CD8-positive, alpha-beta memory T cell (primary cell): ENCODE measurements at regions not wholly inside any gene's neighbourhood (a gene's known extent, or its start where the extent isn't known, plus 50 kb on each side); places are given as distances from the start of the nearest gene placed in this dataset.
A peak's percentile ranks its signal among the peaks of the same experiment; 100 is the strongest.

Experiments
- CTCF ChIA-PET: fragments of 350-600 bp; sonication (Branson Sonifier 250); formaldehyde crosslinking; loops from one replicate; lab custom pipeline; 2021; ENCODE audit warnings: antibody characterized with exemption; lab: Charles Lee
- POLR2A ChIA-PET: fragments of 350-600 bp; sonication (Branson Sonifier 250); formaldehyde crosslinking; loops from one replicate; lab custom pipeline; 2021; ENCODE audit warnings: antibody characterized with exemption; lab: Charles Lee
- DNase-seq, 5 donors: peaks; one replicate each; pipeline versions ENCODE4 v3.0.0 to v3.0.0-alpha.2; 2020 to 2022; ENCODE audit warnings: mixed read lengths in 1 of 5
- H3K27ac ChIP-seq: one replicate; pipeline ENCODE4 v1.7.0; 2013; ENCODE audit warnings: low read depth, mild to moderate bottlenecking, low read length, moderate library complexity
- H3K27me3 ChIP-seq: 2 replicates; pipeline ENCODE4 v1.7.0; 2013; ENCODE audit warnings: low read length, mild to moderate bottlenecking; ENCODE audit not compliant: insufficient read depth, poor library complexity, severe bottlenecking
- H3K36me3 ChIP-seq: 2 replicates; pipeline ENCODE4 v1.7.0; 2013; ENCODE audit warnings: mild to moderate bottlenecking, low read length, moderate library complexity; ENCODE audit not compliant: insufficient read depth
- H3K4me1 ChIP-seq: 2 replicates; pipeline ENCODE4 v1.7.0; 2013; ENCODE audit warnings: mild to moderate bottlenecking, low read length, moderate library complexity; ENCODE audit not compliant: insufficient read depth
- H3K4me3 ChIP-seq: 2 replicates; pipeline ENCODE4 v1.7.0; 2013; ENCODE audit warnings: mild to moderate bottlenecking, low read length
- H3K9me3 ChIP-seq: 2 replicates; pipeline ENCODE4 v1.7.0; 2013; ENCODE audit warnings: mild to moderate bottlenecking, low read length
- H3K27ac Mint-ChIP-seq, 8 donors: one replicate each; pipeline ENCODE4 v1.8.0; 2020 to 2021; ENCODE audit warnings: mixed read lengths in 8 of 8, mild to moderate bottlenecking in 6 of 8, inconsistent platforms in 3 of 8, moderate library complexity in 3 of 8
- H3K27me3 Mint-ChIP-seq, 2 donors: one replicate each; pipeline ENCODE4 v1.8.0; 2020 to 2021; ENCODE audit warnings: mixed read lengths in 2 of 2, mild to moderate bottlenecking in 1 of 2, moderate library complexity in 1 of 2
- H3K36me3 Mint-ChIP-seq, 3 donors: one replicate each; pipeline ENCODE4 v1.8.0; 2020 to 2021; ENCODE audit warnings: mixed read lengths in 3 of 3, inconsistent platforms in 1 of 3, mild to moderate bottlenecking in 1 of 3
- H3K4me1 Mint-ChIP-seq, 3 donors: one replicate each; pipeline ENCODE4 v1.8.0; 2020 to 2021; ENCODE audit warnings: mixed read lengths in 3 of 3, inconsistent platforms in 1 of 3, mild to moderate bottlenecking in 1 of 3
- H3K4me3 Mint-ChIP-seq, 7 donors: one replicate each; pipeline ENCODE4 v1.8.0; 2020 to 2021; ENCODE audit warnings: mixed read lengths in 7 of 7, mild to moderate bottlenecking in 6 of 7, moderate library complexity in 4 of 7, inconsistent platforms in 2 of 7
- H3K9me3 Mint-ChIP-seq, 5 donors: one replicate each; pipeline ENCODE4 v1.8.0; 2020 to 2022; ENCODE audit warnings: mixed read lengths in 5 of 5, mild to moderate bottlenecking in 3 of 5, moderate library complexity in 2 of 5, inconsistent platforms in 1 of 5

DNA sequence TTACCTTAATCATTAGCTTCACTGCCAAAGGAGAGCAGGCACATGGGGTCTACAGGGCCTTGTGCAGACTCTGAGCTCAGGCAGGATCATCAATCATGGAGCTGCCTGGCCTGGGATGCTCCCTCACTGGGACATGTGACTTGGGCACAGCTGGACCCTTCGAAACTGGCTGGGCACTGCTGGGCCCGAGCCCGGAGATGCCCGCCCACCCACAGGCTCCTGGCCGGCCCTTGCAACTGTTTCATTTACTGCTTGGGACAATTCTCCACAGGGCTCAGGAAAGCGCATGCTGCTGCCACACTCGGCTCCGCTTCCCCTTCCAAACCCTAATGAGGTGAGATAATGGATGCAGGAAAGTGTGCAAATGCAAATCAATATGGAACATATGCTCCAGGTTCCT, 387.5 kb downstream of the TRIM36 start:
- Mint-ChIP-seq H3K36me3 (no peaks in the 10 kb centered on the region), H3K27ac (no peak overlapping the region), H3K4me1 (no peaks in the 10 kb centered on the region), H3K9me3 (peaks cover 0 to 5% (median 0%) of the 10 kb centered on the region in 5 donors), H3K4me3 (no peak overlapping the region), H3K27me3 (no peaks in the 10 kb centered on the region)
- no peak for DNase-seq
- ChIA-PET POLR2A (no interaction called here), CTCF (no interaction called here)
- no peak overlapping the region for H3K4me3 ChIP-seq
- no peaks in the 10 kb centered on the region for H3K4me1 ChIP-seq
- no peak overlapping the region for H3K27ac ChIP-seq
- H3K36me3 ChIP-seq: no peaks in the 10 kb centered on the region
- no peaks in the 10 kb centered on the region for H3K27me3 ChIP-seq
- no peaks in the 10 kb centered on the region for H3K9me3 ChIP-seq

GRCh38 chr5:114780290-114780689, 389.4 kb downstream of the TRIM36 start:
- no peaks in the 10 kb centered on the region for H3K27me3 Mint-ChIP-seq
- no peak overlapping the region for H3K4me3 Mint-ChIP-seq
- POLR2A ChIA-PET: no interaction called here
- CTCF ChIA-PET: no interaction called here
- Histone ChIP-seq H3K4me1 (no peaks in the 10 kb centered on the region), H3K27me3 (no peaks in the 10 kb centered on the region), H3K36me3 (no peaks in the 10 kb centered on the region), H3K4me3 (no peak overlapping the region), H3K27ac (no peak overlapping the region), H3K9me3 (no peaks in the 10 kb centered on the region)
- H3K36me3 Mint-ChIP-seq: no peaks in the 10 kb centered on the region
- DNase-seq: no peak
- peaks cover 0 to 5% (median 0%) of the 10 kb centered on the region in 5 donors for H3K9me3 Mint-ChIP-seq
- H3K4me1 Mint-ChIP-seq: no peaks in the 10 kb centered on the region
- no peak overlapping the region for H3K27ac Mint-ChIP-seq

GRCh38 chr5:114744406-114744805, 382.5 kb downstream of the KCNN2 start:
- Histone ChIP-seq H3K36me3 (no peaks in the 10 kb centered on the region), H3K4me1 (no peaks in the 10 kb centered on the region), H3K4me3 (no peak overlapping the region), H3K27ac (no peak overlapping the region), H3K27me3 (no peaks in the 10 kb centered on the region), H3K9me3 (no peaks in the 10 kb centered on the region)
- no peaks in the 10 kb centered on the region for H3K36me3 Mint-ChIP-seq
- no peaks in the 10 kb centered on the region for H3K4me1 Mint-ChIP-seq
- H3K9me3 Mint-ChIP-seq: peaks cover 0 to 6% (median 2%) of the 10 kb centered on the region in 5 donors
- no peak overlapping the region for H3K4me3 Mint-ChIP-seq
- no peaks in the 10 kb centered on the region for H3K27me3 Mint-ChIP-seq
- POLR2A ChIA-PET: no interaction called here
- peak overlapping the region in 1 of 8 donors; percentile 12 for H3K27ac Mint-ChIP-seq
- no peak for DNase-seq
- CTCF ChIA-PET: no interaction called here

DNA sequence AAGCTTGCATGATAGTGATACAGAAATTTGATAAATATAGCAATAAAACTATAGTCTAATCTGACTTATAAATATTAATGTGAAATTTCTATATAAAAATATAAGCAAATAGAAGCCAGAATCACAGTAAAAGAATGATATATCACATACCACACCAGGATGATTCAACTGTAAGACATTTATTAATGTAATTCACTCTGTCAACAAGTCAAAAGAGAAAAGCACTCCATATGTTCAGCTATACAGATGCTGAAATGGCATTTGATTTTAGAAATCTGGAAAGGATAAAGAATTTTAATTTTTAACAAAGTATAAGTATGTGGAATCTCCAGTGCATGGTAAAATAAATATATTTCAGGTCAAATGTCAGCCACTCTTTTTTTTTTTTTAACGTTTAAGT, 372.4 kb downstream of the KCNN2 start:
- Histone ChIP-seq H3K9me3 (no peaks in the 10 kb centered on the region), H3K4me3 (no peak overlapping the region), H3K4me1 (no peaks in the 10 kb centered on the region), H3K36me3 (no peaks in the 10 kb centered on the region), H3K27ac (no peak overlapping the region), H3K27me3 (no peaks in the 10 kb centered on the region)
- no peak for DNase-seq
- Mint-ChIP-seq H3K36me3 (no peaks in the 10 kb centered on the region), H3K4me3 (no peak overlapping the region), H3K9me3 (peaks cover 0 to 12% (median 5%) of the 10 kb centered on the region in 5 donors), H3K27me3 (no peaks in the 10 kb centered on the region), H3K27ac (no peak overlapping the region), H3K4me1 (no peaks in the 10 kb centered on the region)
- ChIA-PET POLR2A (no interaction called here), CTCF (no interaction called here)

DNA sequence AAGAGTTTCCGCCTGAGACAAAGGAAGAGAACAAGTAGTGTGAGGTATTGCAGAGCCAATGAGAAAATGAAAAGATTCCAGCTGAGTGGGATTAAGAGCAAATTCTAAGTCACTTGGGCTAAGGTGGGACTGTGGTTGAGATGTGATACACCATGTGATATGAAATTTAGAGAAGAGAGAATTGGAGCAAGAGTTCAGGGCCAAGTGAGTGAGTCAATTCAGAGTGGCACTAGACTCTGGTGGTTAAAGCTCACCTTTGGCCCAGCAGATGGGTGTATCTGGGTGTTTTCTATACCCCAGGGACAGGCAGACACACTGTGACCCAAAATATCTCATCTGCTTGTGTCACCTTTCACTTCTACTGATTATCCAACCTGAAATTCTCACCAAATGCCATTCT, 368.1 kb downstream of the KCNN2 start:
- DNase-seq: no peak
- ChIA-PET CTCF (no interaction called here), POLR2A (no interaction called here)
- H3K27me3 ChIP-seq: no peaks in the 10 kb centered on the region
- Mint-ChIP-seq H3K9me3 (peaks cover 0 to 5% (median 0%) of the 10 kb centered on the region in 5 donors), H3K36me3 (no peaks in the 10 kb centered on the region), H3K27ac (no peak overlapping the region), H3K4me1 (no peaks in the 10 kb centered on the region), H3K27me3 (no peaks in the 10 kb centered on the region), H3K4me3 (no peak overlapping the region)
- no peaks in the 10 kb centered on the region for H3K36me3 ChIP-seq
- H3K9me3 ChIP-seq: no peaks in the 10 kb centered on the region
- no peaks in the 10 kb centered on the region for H3K4me1 ChIP-seq
- no peak overlapping the region for H3K27ac ChIP-seq
- no peak overlapping the region for H3K4me3 ChIP-seq

DNA sequence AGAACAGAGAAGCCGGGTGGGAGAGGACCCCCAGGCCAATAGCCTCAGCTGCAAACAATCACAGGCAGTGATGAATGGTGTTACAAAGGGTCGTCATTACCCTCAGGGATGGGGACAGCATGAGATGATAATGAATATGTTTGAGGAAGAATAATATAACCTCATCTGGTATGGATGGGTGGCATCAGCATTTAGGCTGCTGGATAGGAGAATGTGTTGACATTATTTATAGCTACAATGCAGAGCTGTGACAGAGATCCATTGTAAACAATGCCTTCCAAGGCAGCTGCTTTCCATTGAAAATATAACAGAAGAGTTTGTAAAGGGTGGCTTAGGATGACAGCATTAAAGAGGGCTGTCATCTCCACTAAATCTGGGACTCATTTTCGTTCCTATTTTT, 365.5 kb downstream of the KCNN2 start:
- Histone ChIP-seq H3K27ac (no peak overlapping the region), H3K9me3 (no peaks in the 10 kb centered on the region), H3K4me3 (no peak overlapping the region), H3K27me3 (no peaks in the 10 kb centered on the region), H3K36me3 (no peaks in the 10 kb centered on the region), H3K4me1 (no peaks in the 10 kb centered on the region)
- H3K27ac Mint-ChIP-seq: no peak overlapping the region
- no peaks in the 10 kb centered on the region for H3K36me3 Mint-ChIP-seq
- CTCF ChIA-PET: no interaction called here
- no peak overlapping the region for H3K4me3 Mint-ChIP-seq
- no peaks in the 10 kb centered on the region for H3K27me3 Mint-ChIP-seq
- H3K4me1 Mint-ChIP-seq: no peaks in the 10 kb centered on the region
- no peak for DNase-seq
- peaks cover 0 to 8% (median 6%) of the 10 kb centered on the region in 5 donors for H3K9me3 Mint-ChIP-seq
- POLR2A ChIA-PET: no interaction called here

- Histone ChIP-seq H3K36me3 (no peaks in the 10 kb centered on the region), H3K27me3 (no peaks in the 10 kb centered on the region), H3K4me3 (no peak overlapping the region), H3K27ac (no peak overlapping the region), H3K4me1 (no peaks in the 10 kb centered on the region), H3K9me3 (no peaks in the 10 kb centered on the region)
- ChIA-PET CTCF (no interaction called here), POLR2A (no interaction called here)
- no peak overlapping the region for H3K27ac Mint-ChIP-seq
- no peaks in the 10 kb centered on the region for H3K27me3 Mint-ChIP-seq
- no peak for DNase-seq
- no peaks in the 10 kb centered on the region for H3K36me3 Mint-ChIP-seq
- H3K4me3 Mint-ChIP-seq: no peak overlapping the region
- no peaks in the 10 kb centered on the region for H3K4me1 Mint-ChIP-seq
- peaks cover 0 to 11% (median 6%) of the 10 kb centered on the region in 5 donors for H3K9me3 Mint-ChIP-seq
These were observed 364.3 kb downstream of the KCNN2 start for GRCh38 chr5:114726131-114726530.

DNA sequence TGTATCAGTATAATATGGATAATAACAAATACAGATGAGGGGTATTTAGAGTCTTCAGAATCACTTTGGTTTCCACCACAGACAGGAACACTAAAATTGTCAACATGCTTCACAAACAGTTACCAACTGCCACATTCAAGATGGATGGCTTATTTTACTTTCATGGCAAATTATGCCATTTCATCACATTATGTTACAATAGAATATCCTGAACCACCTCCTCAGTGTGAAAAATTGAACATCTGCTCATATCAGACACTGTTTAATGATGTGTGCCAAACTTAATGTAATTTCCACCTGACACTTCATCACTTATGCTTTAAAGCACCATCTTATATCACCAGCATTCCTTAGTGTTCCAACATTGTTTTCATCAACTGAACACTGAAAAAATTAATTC, 357.4 kb downstream of the KCNN2 start:
- no peak overlapping the region for H3K4me3 Mint-ChIP-seq
- DNase-seq: no peak
- POLR2A ChIA-PET: no interaction called here
- H3K27me3 Mint-ChIP-seq: no peaks in the 10 kb centered on the region
- H3K27ac Mint-ChIP-seq: no peak overlapping the region
- Histone ChIP-seq H3K9me3 (no peaks in the 10 kb centered on the region), H3K4me3 (no peak overlapping the region), H3K27ac (no peak overlapping the region), H3K36me3 (no peaks in the 10 kb centered on the region), H3K4me1 (no peaks in the 10 kb centered on the region), H3K27me3 (no peaks in the 10 kb centered on the region)
- CTCF ChIA-PET: no interaction called here
- no peaks in the 10 kb centered on the region for H3K4me1 Mint-ChIP-seq
- H3K36me3 Mint-ChIP-seq: no peaks in the 10 kb centered on the region
- H3K9me3 Mint-ChIP-seq: peaks cover 4 to 18% (median 15%) of the 10 kb centered on the region in 5 donors

DNA sequence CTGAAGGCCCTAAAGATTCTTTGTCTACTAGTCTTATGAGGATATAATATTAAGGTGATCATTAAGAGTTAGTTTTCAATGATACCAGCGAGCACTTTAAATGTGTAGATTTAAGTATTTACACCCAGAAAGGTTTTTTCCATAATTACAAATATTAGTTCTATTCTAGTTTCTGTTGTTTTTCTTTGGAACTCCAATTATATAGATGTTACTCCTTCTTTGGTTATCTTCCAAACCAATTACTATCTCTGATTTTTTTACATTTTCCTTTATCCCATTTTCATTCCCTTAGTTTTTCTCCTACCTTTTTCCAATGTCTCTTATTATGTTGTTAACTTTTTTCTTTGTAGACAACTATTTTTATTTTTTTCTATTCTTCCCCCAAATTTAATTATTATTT, 355.1 kb downstream of the KCNN2 start:
- no peak overlapping the region for H3K27ac ChIP-seq

More for the DNA sequence above, 355.1 kb downstream of the KCNN2 start:
- H3K9me3 Mint-ChIP-seq: peaks cover 2 to 15% (median 9%) of the 10 kb centered on the region in 5 donors
- no peaks in the 10 kb centered on the region for H3K9me3 ChIP-seq
- no peaks in the 10 kb centered on the region for H3K36me3 Mint-ChIP-seq
- POLR2A ChIA-PET: no interaction called here
- H3K27me3 ChIP-seq: no peaks in the 10 kb centered on the region
- H3K4me1 ChIP-seq: no peaks in the 10 kb centered on the region
- no peaks in the 10 kb centered on the region for H3K27me3 Mint-ChIP-seq
- no peak overlapping the region for H3K27ac Mint-ChIP-seq
- H3K4me1 Mint-ChIP-seq: no peaks in the 10 kb centered on the region
- H3K4me3 Mint-ChIP-seq: no peak overlapping the region
- CTCF ChIA-PET: no interaction called here
- DNase-seq: no peak
- no peak overlapping the region for H3K4me3 ChIP-seq
- H3K36me3 ChIP-seq: no peaks in the 10 kb centered on the region
